Activated CD4-positive, CD25-positive, alpha-beta regulatory T cell (primary cell): ENCODE measurements at regions not wholly inside any gene's neighbourhood (a gene's known extent, or its start where the extent isn't known, plus 50 kb on each side); places are given as distances from the start of the nearest gene placed in this dataset.
A peak's percentile ranks its signal among the peaks of the same experiment; 100 is the strongest.

Experiments
- DNase-seq, 4 experiments: peaks; one replicate each; lab custom pipeline; 2025; lab: John Stamatoyannopoulos, UW

DNA sequence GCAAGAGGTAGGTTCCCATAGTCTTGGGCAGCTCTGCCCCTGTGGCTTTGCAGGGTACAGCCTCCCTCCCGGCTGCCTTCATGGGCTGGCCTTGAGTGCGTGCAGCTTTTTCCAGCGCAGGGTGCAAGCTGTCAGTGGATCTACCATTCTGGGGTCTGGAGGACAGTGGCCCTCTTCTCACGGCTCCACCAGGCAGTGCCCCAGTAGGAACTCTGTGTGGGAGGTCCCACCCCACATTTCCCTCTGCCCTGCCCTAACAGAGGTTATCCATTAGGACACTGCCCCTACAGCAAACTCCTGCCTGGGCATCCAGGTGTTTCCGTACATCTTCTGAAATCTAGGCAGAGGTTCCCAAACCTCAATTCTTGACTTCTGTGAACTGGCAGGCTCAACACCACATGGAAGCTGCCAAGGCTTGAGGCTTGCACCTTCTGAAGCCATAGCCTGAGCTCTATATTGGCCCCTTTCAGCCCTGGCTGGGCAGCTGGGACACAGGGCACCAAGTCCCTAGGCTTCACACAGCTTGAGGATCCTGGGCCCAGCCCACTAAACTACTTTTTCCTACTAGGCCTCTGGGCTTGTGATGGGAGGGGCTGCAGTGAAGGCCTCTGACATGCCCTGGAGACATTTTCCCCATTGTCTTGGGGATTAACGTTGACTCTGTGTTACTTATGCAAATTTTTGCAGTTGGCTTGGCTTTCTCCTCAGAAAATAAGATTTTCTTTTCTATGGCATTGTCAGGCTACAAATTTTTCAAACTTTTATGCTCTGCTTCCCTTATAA lies 482.7 kb downstream of the CNTN3 start:
- peak in 1 of 4 experiments; percentile 0 for DNase-seq

DNA sequence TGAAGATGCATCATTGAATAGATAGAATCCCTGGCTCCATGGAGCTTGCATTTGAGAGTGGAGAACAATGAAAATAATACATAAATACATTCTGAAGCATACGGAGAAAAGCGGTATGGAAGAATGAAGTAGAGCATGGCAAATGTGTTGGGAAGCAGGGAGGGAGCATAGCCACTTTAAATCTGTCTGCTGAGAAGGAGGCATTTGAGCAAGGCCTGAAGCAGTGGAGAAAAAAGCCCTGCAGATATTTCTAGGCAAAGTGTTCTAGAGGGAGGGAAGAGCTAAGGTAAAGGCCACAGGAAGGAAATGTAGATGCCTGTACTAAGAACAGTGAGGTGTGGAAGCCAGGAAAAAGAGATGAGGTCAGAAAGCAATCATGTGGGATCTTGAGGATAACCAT lies 484.8 kb downstream of the CNTN3 start:
- no peak for DNase-seq

DNA sequence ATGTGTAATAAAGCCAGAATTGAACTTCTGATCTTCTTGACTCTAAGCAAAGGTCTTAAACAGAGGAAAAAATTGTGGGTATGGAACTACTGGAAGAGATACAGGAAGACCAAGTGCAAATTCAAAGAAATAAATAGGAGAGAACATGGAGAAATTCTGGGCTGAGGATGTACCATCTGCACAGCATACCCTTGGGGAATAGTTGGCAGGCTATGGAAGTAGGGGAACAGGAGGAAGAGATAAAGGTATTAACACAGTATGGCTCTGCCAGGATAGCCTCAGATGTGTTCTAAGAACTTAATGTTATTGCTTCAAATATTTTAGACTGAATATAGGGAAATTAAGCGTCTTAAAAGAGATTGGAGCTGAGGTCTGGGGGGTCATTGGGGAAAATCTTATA lies 485.4 kb downstream of the CNTN3 start:
- no peak for DNase-seq

DNA sequence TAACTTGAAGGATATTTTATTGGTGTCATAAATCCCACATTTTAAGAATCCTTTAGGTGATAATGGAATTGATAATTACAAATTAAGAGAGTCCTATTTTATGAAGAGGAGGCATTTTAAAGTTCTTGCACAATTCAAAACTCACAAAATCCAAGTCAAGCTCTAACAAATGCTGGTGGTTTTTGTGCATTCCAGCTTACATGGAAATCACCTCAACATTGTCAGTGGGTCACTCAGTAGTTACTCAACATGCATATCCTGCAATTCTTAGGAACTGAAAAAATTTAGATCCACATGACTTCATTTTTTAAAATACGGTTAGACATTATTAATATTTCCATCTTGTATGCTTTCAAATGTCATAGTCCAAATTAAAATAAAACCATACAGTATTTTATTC lies 487.2 kb downstream of the CNTN3 start:
- no peak for DNase-seq

DNA sequence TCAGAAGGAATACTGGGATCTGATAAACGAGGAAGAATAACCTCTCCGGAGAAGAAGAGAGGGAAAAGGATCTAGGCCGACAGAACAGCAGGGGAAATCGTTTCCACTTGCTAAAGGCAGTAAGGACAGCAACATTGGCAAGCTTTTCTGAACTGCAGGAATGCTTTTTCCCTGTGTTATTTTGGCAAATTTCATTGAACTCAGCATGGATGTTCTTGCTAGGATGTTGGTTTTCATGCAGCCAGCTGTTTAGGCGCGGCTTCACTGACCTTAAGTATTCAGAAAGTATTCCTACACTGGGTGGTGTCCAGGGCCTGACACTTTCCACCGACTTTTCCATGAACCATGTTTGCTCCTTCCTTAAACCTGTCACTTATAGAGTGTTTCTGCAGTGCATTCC lies 489.7 kb downstream of the CNTN3 start:
- DNase-seq: no peak

DNA sequence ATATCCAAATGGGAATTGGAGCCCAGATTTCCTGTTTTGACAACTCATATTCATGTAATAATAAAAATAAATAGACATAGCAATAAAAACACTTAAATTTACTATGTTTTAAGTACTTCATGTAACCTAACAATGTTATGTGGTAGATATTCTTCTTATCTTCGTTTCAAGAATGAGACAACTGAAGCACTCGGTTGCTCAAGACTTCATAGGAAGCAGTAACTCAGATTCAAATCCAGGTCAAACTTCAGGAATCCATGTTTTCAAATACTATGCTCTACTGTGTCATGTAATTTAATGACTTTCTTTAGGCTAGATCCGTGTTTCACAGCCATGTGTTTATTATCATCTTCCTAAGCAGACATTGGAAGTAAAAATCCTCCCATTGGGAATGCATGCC lies 492.2 kb downstream of the CNTN3 start:
- no peak for DNase-seq

DNA sequence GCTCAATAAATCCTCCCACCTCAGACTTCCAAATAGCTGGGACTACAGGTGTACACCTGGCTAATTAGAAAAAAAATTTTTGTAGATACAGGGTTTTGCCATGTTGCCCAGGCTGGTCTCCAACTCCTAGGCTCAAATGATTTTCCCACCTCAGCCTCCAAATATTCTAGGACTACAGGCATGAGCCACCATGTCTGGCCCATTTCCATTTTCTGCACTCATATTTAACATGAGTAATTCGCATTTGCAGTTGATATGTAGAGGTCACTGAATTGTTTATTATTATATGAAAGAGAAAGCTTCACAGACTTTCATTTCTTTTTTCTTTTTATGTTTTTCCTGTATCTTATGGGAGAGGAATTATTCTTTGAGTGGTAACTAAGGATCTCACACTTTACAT lies 492.7 kb downstream of the CNTN3 start:
- DNase-seq: no peak

DNA sequence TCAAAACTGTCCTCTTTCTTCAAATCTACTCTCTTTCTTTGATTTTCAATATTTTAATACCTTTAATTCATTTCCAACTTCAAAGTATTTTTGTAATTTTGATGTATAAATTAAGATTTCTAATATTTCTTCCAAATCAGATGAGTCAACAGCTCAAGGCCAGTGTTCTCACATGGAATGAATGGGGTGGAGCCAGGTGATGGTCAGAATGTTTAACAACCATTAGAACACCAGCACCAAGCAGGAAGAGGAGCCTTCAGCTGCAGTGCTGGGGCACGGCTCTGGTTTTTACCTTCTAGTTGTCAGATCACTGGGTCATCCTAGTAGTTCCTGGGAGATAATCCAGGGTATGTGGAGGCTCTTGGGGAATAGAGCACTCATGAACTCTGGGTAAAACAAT lies 494.5 kb upstream of the PDZRN3 start:
- no peak for DNase-seq

DNA sequence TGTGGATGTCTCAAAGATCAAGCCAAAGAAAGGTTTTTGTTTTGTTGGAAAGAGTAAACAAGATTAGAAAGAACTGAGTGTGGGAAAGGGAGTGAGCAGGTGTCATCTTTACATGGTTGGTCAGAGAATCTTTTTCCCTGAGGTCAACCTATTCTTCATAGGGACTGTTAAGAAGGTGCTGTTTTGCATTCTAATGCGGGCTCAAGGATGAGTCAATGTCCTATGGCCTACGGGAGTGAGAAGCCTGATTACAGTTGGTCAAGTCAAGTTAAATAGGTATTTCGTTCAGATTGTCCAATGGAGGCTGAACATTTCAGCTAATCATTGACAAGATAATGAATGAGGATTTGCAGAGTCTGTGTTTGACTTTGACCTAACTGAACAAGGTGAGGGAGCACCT lies 491.2 kb upstream of the PDZRN3 start:
- no peak for DNase-seq

DNA sequence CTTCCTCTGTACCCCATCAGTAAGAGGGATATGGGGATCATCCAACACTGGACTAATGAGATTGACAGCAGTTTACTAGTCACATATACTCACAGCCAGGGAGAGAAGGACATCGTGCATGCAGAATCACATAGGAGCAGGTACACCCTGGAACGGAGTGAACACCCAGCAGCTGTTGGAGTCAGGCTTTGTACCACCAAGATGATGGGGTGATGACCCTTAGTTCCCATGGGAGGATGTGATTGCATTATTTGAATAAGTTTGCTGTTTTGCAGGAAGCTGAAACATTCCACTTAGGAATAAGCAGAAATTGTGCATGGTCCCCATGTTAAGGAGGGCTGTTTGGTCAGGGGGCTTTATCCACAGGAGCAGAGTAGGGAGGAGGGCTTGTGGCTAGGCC lies 482.7 kb upstream of the PDZRN3 start:
- no peak for DNase-seq

DNA sequence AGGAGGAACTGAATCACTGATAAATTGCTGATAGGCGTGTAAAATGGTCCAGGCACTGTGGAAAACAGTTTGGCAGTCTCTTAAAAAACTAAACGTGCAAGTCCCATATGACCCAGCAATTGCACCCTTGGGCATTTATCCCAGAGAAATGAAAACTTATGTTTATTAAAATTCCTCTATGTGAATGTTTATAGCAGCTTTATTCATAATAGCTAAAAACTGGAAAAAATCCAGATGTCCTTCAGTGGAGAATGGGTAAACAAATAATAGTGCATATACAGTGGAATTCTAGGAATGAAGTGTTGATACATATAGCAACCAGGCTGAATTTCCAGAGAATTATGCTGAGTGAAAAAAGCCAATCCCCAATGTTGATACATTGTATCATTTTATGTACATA lies 482.2 kb upstream of the PDZRN3 start:
- no peak for DNase-seq

DNA sequence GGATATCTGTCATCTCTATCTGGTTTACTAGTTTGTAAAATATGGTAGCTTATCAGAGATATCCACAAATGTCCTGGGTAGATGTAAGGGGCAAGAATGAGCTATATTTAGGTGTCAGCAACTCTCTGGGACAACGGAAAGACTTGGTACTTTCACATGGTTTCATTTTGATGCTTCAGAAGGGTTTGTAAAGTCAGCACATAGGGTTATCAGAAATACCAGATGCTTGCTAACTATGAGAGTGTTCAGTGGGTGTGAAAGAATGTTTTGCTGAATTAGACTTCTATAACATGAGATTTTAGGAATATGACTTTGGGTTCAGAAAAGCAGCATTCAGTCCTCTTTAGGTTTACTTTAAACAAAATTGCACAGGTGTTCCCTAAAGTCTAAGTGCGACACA lies 466.5 kb upstream of the PDZRN3 start:
- DNase-seq: no peak

DNA sequence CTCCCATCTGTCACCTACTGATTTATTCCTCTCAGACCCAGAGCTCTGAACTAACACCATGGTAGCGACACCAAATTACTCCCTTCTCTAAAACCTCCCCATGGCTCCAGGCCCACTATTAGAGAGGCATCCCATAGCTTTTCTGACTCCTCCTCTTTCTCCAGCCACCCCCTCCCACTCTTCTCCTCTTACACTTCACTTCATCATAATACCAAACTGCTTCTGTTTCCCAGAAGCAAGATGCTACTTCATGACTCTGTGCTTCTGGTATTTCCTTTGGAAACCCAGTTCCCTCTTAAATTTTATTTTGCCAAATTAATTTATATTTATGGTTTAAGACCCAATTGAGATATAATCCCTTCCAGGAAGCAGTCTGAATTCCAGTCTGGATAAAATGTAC lies 465.1 kb upstream of the PDZRN3 start:
- no peak for DNase-seq

DNA sequence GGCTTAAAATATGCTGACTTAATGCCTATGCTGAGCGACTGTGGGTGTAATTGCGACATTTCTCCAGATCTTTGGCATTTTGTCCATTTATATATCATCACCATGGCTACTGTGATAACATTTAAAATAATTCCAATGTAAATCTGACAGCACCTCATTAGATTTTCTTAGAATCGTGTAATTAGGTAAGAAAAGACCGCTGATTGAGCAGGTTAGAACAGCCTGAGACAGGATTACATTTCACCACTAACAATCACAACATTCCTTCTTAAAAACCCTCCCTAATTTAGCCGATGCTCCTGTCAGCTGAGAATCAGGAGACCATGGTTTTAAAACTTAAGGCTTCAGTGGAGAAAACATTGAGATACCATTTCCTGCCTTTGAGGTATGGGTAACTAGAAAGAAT lies 455.3 kb upstream of the PDZRN3 start:
- DNase-seq: no peak

DNA sequence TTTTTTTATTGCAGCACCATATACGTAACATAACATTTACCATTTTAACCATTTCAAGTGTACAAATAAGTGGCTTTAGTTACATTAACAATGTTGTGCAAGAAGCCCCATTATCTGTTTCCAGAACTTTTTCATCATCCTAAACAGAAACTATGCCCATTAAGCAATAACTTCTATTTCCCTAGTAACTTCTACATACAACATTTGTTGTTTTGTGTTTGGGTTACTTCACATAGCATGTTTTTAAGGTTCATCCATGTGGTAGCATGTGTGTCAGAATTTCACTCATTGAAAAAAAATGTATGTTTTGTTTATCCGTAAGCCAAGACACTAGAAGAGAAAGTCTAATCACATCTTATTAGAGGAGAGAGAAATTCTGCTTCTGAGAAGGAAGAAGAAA lies 450.5 kb upstream of the PDZRN3 start:
- DNase-seq: no peak

DNA sequence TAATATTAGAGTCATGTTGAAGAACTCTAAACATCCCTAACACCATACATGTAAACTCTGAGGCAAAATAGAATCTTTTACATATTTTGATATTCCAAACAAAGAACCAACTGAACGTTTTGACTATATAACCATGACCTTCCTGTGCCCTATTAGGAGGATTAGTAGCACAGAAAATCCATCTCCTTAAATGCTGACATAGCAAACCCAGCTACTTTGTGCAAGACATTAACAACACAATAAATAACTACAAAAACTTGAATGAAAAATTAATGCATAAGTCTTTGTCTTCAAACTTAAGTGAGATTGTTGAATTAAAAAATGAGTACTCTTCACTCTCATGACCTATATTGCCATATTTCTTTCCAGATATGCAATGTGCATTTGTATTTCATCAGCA lies 450.0 kb upstream of the PDZRN3 start:
- no peak for DNase-seq

DNA sequence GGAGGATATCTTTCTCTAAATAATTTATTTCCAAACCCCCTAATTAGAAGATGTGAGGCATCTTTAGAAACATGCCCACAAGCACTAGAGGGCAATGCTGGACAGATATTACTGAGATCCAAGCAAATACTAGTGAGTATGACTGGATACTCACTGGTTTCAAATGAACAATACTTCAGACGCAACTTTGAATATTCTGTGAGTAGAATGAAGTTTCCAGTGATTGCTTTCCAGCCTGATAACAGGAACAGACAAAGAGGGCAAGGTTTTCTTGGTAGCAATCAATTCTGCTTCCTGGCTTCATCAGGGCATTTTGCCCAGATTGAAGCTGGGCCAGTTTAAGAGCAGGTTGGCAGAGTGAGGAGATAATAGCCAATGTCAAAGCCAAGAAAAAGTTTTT lies 442.6 kb upstream of the PDZRN3 start:
- DNase-seq: no peak

DNA sequence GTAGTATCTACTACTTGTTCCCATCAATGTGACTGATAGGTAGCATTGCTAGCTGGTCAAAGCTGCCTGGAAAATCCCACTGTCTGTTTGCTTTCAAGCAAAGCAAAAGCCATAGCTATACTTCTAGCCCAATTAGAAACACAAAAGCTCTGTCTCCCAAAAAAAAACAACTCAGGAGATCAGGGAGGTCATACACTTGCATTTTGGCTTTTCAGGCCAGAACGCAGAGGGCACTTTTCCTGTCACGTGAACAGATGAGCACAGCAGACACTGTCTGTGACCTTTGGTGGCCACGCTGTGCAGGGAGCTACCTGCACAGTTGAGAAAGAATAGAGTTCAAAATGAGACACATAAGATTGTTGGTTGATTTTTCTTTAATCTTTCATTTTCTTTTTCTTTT lies 441.7 kb upstream of the PDZRN3 start:
- no peak for DNase-seq

DNA sequence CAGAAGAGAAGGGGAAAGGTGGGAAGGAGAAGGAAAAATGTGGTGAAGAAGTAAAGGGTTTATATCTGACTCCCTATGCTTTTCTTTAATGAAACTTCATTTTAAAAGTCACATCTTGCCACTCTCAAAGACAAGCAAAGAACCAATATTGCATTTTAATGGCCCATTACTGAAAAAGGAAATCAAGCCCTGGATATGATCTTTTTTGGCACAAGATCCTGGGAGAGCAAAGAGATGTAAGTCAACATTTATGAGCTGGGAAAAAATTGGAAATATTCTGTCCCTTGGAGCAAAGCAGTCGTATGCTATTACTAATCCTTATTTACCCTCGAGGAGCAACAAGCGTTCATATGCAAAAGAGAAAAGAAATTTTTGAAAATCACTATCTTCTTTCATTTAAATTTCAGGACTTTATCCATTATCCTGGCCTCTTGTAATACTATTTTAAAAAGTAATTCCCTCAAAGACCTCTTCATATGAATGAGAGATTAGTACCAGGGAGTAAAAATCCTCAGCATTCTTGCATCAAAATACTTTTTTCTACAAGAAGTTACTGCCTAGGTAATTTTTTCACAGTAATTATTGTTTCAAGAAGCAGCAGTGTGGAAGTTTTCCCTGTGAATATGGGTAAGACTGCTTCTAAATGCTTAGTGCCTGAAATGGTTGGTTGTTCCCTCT lies 435.3 kb upstream of the PDZRN3 start:
- no peak for DNase-seq

DNA sequence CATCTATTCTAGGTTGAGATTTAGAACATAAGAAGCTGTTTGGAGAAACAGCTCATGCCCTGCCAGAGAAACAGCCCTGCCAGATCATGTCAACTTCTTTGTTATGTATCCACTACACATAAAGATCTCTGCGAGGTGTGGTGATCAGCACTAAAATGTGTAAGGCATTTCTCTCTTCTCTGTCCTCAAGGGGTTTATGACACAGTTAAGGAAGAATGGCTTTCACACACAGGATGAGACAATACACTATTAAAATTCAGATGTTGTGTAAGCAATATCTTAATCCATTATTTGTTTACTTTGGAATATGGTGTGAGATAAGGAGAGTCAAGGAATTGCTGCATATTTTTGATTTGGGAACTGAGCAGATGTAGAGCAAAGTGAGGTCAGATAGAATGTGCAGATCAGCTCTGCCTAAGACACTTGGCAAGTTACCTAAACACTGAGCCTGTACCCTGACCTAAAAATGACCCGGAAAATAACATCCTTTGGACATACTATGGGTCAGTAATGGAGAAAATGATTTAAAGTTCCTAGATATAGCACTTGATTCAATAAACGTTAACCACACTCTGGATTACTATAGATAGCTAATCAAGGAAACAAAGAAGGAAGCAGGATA lies 434.7 kb upstream of the PDZRN3 start:
- no peak for DNase-seq

DNA sequence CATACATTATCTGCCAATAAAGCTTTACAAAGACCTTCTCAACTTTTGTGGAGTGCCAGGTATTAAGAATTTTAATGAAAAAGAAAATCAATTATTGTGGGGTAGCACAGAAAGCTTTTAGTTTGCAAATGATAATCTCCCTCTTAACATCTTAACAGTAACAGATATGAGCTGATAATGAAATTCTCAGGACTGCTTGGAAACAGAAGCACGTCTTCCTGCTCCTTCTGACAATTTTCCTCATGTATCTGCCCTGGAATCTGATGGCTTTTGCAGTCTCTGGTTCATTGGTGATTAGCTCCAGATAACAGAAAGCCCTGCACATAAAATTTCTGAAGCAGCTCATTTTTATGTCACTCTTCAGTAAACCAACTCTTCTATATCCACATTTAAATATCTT lies 432.4 kb upstream of the PDZRN3 start:
- no peak for DNase-seq

DNA sequence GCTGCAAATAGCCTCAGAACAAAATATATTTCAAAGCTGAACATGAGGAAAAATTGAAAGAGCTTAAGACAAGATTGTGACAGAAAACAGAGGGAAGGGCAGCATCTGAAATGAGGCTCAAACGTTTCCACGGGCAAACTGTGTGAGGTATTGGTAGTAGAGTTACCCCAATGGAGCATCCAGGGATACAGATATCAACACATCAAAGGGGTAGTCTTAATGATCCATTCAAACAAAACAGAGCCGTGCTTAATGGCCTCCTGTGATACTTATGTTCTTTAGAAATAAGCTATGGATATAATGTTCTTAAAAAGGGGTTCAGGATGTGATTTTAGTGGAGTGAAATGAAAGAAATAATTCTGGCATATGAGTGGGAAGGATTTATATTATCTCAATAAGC lies 430.3 kb upstream of the PDZRN3 start:
- DNase-seq: no peak

DNA sequence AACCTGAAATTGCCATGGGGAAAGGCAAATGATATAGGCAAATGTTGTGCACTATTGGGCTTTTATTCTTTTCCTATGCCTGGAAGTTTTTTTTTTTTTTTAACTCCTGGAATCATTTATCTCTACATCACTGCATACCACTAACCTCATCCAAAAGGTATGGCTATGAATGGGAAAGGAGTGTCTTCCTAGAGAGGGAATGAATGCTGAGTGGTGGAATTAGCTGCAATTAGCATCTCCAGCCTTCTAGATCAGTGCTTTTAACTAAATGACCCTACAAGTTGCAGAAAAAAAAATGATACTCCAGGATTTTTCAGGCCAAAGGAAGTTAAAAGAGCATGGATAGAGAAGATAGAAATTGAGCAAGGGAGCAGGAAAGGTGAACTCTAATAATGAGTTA lies 429.8 kb upstream of the PDZRN3 start:
- DNase-seq: no peak
